Activated T-cell treated with anti-CD3 and anti-CD28 coated beads, Interleukin-2, amount 50 U/mL, for 4 hours (primary cell): ENCODE measurements at regions not wholly inside any gene's neighbourhood (a gene's known extent, or its start where the extent isn't known, plus 50 kb on each side); places are given as distances from the start of the nearest gene placed in this dataset.

Source experiments
- ATAC-seq, 2 donors: fragments of 200-7000 bp; cut with Tn5 transposase; one replicate each; pipeline ENCODE4 v1.10.0; 2021
- DNase-seq: peaks from one replicate; pipeline ENCODE4 v3.0.0-alpha.2; 2020
- H3K27me3 Mint-ChIP-seq: one replicate; pipeline ENCODE4 v1.8.0; 2021; ENCODE audit warnings: low read depth, mixed read lengths
- H3K36me3 Mint-ChIP-seq: one replicate; pipeline ENCODE4 v1.8.0; 2022; ENCODE audit warnings: mixed read lengths; ENCODE audit not compliant: insufficient read depth
- H3K4me1 Mint-ChIP-seq: one replicate; pipeline ENCODE4 v1.8.0; 2021; ENCODE audit warnings: low read depth, mixed read lengths
- H3K4me3 Mint-ChIP-seq: one replicate; pipeline ENCODE4 v1.8.0; 2021; ENCODE audit warnings: mild to moderate bottlenecking, moderate library complexity, mixed read lengths
- H3K9me3 Mint-ChIP-seq: one replicate; pipeline ENCODE4 v1.8.0; 2021; ENCODE audit warnings: mixed read lengths

DNA sequence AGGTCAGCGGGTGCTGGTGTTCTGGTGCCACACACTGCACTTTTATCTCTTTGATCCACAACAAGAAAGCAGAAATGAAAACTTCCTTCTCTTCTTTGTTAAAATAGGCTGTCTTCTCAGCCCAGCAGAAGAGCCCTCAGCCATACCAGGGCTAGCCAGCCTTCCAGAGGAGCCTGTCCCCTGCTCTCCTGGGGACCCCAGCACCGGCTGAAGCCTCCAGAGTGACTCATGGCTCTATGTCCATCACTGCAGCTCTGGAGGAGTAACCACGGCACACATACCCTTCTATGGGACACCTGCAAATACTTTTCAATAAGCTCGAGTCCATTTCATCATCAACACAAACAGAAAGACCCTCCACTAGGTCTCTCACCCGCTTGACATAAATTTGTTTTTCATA lies 135.6 kb upstream of the CST7 start:
- ATAC-seq (no peak), DNase-seq (no peak)
- Mint-ChIP-seq H3K9me3 (no peaks in the 10 kb centered on the region), H3K4me3 (no peak overlapping the region), H3K27me3 (peaks cover 9% of the 10 kb centered on the region), H3K4me1 (no peaks in the 10 kb centered on the region), H3K36me3 (no peaks in the 10 kb centered on the region)

DNA sequence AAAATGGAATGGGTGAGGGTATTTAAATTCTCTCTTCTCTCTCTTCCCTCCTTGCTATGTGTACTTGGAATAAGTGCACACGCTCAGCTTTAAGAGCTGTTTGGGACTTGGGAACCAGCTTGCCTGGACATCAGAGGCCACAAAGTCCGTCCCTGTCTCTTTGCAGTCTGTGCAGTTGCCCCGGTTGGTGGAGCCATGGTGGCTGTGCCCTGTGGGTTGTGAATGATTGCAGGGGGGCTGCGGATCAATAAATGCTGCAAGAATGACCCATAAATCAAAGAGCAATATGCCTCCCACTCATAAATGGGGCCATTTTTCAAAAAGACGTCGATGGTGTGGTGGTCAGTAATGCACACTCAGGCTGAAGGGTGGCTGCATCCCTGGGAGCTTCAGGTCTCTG lies 135.1 kb upstream of the CST7 start:
- H3K4me1 Mint-ChIP-seq = no peaks in the 10 kb centered on the region
- peaks cover 5% of the 10 kb centered on the region for H3K27me3 Mint-ChIP-seq
- H3K36me3 Mint-ChIP-seq = no peaks in the 10 kb centered on the region
- no peak for ATAC-seq
- H3K9me3 Mint-ChIP-seq = no peaks in the 10 kb centered on the region
- DNase-seq = no peak
- no peak overlapping the region for H3K4me3 Mint-ChIP-seq

DNA sequence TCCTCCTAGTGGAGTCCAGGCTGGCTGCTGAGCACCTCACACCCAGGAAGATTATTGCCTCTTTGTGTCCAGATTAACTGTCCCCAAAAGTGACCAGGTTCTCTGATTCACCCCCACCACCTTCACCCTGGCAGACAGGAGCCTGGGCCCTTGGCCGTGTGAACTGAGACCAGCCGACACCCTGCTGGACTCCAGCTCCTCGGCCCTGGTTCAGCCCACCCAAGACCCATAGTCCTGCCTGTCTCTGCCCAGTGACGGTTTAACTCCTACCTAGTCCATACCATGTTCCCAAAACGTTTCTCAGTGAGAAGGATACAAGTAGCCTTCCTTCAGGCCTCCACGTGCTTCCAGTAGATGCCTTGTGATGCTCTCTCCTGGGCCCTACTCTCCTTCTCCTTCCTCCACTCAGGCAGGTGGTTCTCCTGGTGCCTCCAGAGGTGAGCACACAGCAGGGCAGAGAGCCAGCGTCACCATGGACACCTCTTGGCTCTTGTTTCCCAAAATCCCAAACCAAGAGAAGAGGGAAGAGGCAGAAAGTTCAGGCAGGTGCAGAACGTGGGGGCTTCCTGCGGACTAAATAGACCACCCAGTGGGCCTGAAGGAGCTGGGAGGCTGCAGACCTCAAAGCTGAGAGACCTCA lies 134.4 kb upstream of the CST7 start:
- H3K4me1 Mint-ChIP-seq = no peaks in the 10 kb centered on the region
- H3K36me3 Mint-ChIP-seq = no peaks in the 10 kb centered on the region
- H3K9me3 Mint-ChIP-seq = no peaks in the 10 kb centered on the region
- no peak for DNase-seq
- H3K4me3 Mint-ChIP-seq = no peak overlapping the region
- ATAC-seq = no peak
- peaks cover 1% of the 10 kb centered on the region for H3K27me3 Mint-ChIP-seq

DNA sequence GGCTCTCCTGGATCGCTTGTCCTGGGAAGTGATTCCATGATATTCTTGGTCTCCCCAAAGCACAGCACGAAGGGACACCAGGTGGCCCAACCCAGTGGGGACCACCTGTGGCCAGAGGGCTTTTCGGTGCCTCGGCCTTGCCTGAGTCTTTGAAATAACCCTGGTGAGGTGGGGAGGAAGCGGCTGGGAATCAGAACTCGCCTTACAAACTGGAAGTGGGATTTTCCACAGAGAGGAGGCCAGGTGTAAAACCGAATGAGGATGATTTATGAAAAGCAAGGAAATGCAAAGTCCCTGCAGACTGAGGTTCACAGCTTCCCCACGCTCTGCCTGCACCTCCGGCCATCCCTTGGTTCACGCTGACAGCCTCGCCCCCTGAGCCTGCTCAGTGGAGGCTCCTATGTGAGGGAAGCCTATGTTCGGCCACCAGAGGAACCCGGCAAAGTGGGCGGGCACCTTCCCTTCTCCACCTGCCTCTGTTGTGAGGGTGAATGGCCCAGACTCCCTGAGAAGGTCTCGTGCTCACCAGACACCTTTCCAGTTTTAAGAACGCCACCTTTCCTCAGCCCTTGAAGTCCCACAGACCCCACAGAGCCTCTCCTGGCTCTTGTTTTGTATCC lies 133.8 kb upstream of the CST7 start:
- Mint-ChIP-seq H3K4me1 (no peaks in the 10 kb centered on the region), H3K36me3 (no peaks in the 10 kb centered on the region), H3K27me3 (no peaks in the 10 kb centered on the region), H3K9me3 (no peaks in the 10 kb centered on the region), H3K4me3 (no peak overlapping the region)
- DNase-seq (no peak), ATAC-seq (no peak)

DNA sequence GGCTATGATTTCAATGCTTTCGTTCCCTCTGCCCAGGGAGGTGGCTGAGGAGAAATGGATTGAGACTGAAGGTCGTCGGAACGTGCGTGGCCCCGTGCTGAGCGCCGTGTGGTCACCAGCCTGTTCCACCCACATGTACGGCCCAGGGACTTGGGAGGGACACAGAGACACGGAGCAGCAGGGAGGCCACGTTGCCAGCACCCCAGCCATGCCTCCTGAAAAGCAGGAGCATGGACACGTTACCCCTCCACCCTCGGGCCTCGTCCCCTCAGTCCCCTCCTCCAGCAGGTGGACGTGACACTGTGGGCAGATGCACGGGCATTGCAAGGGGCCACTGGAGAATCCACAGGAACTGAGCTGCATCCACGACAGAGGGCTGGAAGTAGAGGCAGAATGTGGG lies 133.1 kb upstream of the CST7 start:
- Mint-ChIP-seq H3K9me3 (no peaks in the 10 kb centered on the region), H3K4me3 (no peak overlapping the region)

DNA sequence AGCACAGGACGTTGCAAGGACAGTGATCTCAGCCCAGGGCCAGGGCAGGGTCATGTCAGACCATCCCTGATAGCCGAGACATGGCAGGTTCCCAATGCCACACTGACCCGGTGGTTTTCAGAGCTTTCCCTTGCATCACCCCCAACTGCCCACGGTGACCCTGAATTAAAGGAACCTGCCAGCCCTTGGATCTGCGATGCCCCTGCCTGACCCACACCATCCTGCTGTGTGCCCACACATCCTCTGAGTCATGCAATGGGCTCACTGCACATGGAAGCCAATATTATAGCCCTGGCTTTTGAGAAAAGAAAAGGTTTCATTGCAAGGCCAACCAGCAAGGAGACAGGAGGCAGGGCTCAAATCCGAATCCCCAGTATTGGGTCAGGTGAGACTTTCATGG lies 132.6 kb upstream of the CST7 start:
- DNase-seq (no peak), ATAC-seq (no peak)
- Mint-ChIP-seq H3K9me3 (no peaks in the 10 kb centered on the region), H3K36me3 (no peaks in the 10 kb centered on the region), H3K27me3 (no peaks in the 10 kb centered on the region), H3K4me3 (no peak overlapping the region), H3K4me1 (no peaks in the 10 kb centered on the region)

More for the DNA sequence above, 133.1 kb upstream of the CST7 start:
- ATAC-seq (no peak), DNase-seq (no peak)
- Mint-ChIP-seq H3K27me3 (no peaks in the 10 kb centered on the region), H3K36me3 (no peaks in the 10 kb centered on the region), H3K4me1 (no peaks in the 10 kb centered on the region)

DNA sequence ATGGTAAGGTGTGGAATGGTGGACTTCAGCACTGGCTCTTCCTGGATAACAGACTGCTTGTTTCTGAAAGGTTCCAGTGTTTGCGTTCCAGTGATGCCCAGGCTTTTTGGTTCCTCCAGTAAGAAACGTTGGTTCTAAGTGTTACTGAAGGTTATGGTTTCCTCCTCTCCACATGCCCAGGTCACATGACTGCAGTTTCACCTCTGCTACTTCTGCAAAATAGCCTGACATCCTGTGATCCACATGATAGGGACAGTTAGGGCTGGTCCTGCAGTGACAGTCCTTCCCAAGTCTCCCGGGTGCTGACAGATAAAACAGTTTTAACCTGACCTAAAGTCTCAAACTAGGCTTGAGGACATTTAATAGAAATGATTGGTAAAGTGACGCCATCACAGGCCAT lies 132.2 kb upstream of the CST7 start:
- Mint-ChIP-seq H3K4me3 (no peak overlapping the region), H3K4me1 (no peaks in the 10 kb centered on the region), H3K27me3 (no peaks in the 10 kb centered on the region), H3K36me3 (no peaks in the 10 kb centered on the region), H3K9me3 (no peaks in the 10 kb centered on the region)
- no peak for ATAC-seq
- no peak for DNase-seq

DNA sequence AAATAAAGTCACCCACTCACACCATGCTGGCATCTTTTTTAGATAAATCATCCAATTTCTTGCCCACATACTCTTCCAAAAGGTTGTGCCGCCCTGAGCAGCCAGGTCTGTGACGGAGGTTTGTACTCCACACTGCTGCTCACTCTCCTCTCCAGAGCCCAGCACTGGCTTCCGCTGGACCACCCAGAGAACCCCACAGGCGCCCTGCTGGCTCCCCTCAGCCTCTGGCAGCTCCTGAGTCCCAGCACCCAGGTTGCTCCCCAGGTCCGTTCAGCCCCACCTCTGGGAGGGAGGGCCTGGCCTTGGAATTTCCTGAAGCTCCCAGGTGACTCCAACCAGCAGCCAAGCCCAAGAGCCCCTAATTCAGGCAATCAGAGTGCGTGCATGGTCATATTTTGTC lies 131.7 kb upstream of the CST7 start:
- Mint-ChIP-seq H3K4me3 (no peak overlapping the region), H3K27me3 (no peaks in the 10 kb centered on the region), H3K9me3 (no peaks in the 10 kb centered on the region), H3K36me3 (no peaks in the 10 kb centered on the region), H3K4me1 (no peaks in the 10 kb centered on the region)
- ATAC-seq (no peak), DNase-seq (no peak)

DNA sequence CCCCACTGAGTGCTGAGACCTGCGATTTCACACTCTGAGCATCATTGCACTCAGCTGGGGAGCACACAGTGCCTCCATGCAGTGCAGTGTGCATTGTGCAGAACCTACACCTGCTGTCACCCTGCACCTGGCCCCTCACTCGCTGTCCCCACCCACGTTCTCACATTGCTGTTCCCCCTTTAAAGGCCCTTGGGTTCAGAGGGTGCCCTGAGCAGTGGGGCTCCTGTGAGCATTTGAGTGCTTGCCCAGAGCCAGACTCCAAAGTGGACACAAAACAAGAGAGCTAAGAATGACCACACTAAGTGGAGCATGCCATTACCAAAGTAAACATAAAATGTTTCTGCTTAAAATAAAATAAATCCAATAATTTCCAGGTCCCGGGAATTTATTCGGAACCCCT lies 131.0 kb upstream of the CST7 start:
- no peaks in the 10 kb centered on the region for H3K9me3 Mint-ChIP-seq
- H3K4me1 Mint-ChIP-seq = no peaks in the 10 kb centered on the region
- no peaks in the 10 kb centered on the region for H3K27me3 Mint-ChIP-seq
- ATAC-seq = no peak
- no peaks in the 10 kb centered on the region for H3K36me3 Mint-ChIP-seq
- H3K4me3 Mint-ChIP-seq = no peak overlapping the region
- DNase-seq = no peak

DNA sequence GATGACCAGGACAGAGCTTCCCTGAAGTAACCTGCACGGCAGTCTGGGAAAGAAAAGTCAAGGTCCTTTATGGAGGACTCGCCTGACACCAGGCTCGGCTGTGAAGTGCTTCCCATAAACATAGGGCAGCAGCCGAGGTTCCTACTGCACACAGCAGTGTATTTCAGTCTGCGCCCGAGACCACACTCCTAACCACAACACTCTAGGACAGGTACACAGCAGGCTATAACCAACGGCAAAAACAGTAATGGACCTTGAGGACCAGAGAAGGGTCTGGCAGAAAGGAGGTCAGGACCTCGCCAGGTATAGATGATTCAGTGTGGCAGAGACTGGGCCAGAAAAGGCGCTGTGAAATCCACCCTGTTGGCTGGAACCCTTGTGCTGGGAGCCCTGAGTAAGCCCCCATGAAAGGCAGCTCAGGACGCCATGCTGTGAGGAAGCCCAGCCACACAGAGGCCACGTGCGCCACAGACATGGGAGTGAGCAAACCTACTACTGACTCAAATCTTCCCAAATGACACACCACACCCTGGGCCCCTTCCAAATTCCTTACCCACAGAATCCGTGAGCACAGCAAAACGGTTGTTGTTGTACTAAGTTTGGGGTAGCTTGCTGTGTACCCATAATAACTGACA lies 129.6 kb upstream of the CST7 start:
- Mint-ChIP-seq H3K27me3 (no peaks in the 10 kb centered on the region), H3K36me3 (no peaks in the 10 kb centered on the region), H3K9me3 (no peaks in the 10 kb centered on the region), H3K4me3 (no peak overlapping the region), H3K4me1 (no peaks in the 10 kb centered on the region)
- ATAC-seq (no peak), DNase-seq (no peak)

DNA sequence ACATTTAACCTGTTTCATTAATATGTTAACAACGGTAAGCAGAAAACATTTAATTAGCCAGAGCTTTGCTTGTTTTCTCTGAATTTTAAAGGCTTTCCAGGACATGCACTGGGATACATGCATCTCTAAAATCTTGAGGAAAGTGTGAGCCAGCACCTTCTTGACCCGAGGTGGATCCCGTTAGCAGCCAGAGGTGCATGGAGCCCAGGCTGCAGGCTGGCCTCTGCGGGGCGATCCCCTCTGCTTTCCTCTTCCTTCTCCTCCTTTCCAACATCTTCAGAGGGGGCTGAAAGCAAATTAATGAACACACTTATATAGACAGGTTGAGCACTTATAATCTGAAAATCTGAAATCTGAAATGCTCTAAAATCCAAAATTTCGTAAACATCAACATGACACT lies 128.7 kb upstream of the CST7 start:
- no peak for ATAC-seq
- Mint-ChIP-seq H3K4me1 (no peaks in the 10 kb centered on the region), H3K27me3 (no peaks in the 10 kb centered on the region), H3K9me3 (no peaks in the 10 kb centered on the region), H3K4me3 (no peak overlapping the region), H3K36me3 (no peaks in the 10 kb centered on the region)
- no peak for DNase-seq

DNA sequence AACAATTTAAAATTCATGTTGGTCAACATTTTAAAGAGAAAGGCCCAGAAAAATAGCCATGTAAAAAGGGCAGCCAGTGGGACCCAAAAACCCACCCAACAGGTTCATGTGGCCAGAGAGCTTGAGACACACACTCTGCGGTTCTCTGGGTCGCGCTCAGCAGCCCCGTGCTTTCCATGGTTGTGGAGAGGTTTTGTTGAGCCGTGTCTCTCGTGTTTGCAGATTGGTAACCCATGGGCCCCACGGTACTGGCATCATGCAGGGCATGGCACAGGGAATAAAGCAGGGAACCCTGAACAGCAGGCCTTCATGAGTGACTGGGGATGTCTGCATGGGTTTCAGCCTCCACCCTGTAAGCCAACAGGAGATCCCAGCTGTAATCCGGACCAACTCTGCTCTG lies 127.7 kb upstream of the CST7 start:
- Mint-ChIP-seq H3K4me1 (no peaks in the 10 kb centered on the region), H3K9me3 (no peaks in the 10 kb centered on the region), H3K27me3 (no peaks in the 10 kb centered on the region), H3K4me3 (no peak overlapping the region), H3K36me3 (no peaks in the 10 kb centered on the region)
- ATAC-seq = no peak
- DNase-seq = no peak

DNA sequence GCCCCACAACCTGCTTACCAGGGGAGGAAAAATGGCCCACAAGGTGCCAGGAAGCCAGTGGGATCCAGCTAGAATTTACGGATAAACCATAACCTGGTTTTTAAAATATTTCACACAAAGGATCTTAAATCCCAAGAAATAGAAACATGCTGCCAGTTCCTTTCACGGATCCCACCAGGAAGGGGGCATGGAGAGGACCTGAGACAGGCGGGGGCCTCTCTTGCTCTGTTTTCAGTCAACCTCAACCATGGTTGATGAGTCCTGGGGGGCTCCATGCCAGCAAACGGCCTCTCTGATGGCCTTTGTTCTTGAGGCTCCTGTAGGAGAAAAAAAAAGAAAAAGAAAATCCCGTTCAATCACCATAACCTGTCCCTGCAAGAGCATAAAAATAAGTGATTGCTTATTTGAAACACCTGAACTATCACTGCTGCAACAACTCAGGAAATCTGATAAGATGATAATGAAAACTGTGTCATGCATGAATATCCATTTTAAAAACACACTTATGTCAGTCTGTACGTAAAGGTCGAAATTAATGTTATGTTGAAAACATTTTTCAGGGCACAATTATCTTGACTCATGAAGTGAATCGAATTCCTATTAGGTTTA lies 125.8 kb upstream of the CST7 start:
- H3K4me3 Mint-ChIP-seq = no peak overlapping the region
- no peaks in the 10 kb centered on the region for H3K36me3 Mint-ChIP-seq
- no peaks in the 10 kb centered on the region for H3K4me1 Mint-ChIP-seq
- ATAC-seq = no peak
- no peaks in the 10 kb centered on the region for H3K9me3 Mint-ChIP-seq
- H3K27me3 Mint-ChIP-seq = no peaks in the 10 kb centered on the region
- no peak for DNase-seq

DNA sequence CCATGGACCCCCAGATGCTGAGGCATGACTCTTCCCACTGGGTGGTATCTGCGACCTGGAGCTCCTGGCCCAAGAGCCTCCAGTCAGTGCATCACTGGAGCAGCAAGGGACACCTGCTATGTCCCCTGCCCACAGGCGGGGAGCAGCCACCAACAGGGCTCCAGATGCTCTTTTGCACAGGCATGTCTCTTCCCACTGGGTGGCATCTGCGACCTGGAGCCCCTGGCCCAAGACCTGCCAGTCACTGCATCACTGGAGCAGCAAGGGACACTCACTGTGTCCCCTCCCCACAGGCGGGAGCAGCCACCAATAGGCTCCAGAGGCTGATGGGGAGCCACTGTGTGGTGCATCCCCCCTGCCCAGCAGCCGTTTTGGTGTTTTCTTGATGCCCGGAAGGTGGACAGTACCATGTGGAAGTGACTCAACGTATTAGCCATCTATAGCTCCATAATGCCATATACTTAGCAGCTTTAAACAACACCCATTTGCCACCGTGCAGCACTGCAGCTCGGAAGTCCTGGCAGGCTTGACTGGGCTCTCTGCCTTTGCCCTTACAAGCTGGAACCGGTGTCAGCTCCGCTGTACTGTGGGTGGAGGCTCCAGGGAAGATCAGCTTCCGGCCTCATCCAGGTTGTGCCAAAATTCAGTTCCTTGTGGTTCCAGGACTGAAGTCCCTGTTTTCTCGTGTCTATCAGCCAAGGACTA lies 124.9 kb upstream of the CST7 start:
- no peaks in the 10 kb centered on the region for H3K9me3 Mint-ChIP-seq
- no peaks in the 10 kb centered on the region for H3K27me3 Mint-ChIP-seq
- no peak overlapping the region for H3K4me3 Mint-ChIP-seq
- no peak for DNase-seq
- no peak for ATAC-seq
- H3K4me1 Mint-ChIP-seq = no peaks in the 10 kb centered on the region
- no peaks in the 10 kb centered on the region for H3K36me3 Mint-ChIP-seq
